Aorta (tissue), 5 donors: ENCODE measurements at regions not wholly inside any gene's neighbourhood (a gene's known extent, or its start where the extent isn't known, plus 50 kb on each side); places are given as distances from the start of the nearest gene placed in this dataset.

Experiments
- ATAC-seq: fragments of 200-7000 bp; cut with Tn5 transposase; one replicate; pipeline ENCODE4 v1.9.1; 2022; ENCODE audit warnings: moderate library complexity; ENCODE audit not compliant: low FRiP score
- DNase-seq, 2 donors: peaks; one replicate each; pipeline ENCODE4 v3.0.0-alpha.2; 2020
- H3K27ac ChIP-seq, 2 donors: one replicate each; pipeline ENCODE4 v1.5.1; 2013; ENCODE audit warnings: low read length in 2 of 2, mild to moderate bottlenecking in 2 of 2, moderate library complexity in 2 of 2, control low read depth in 1 of 2, inconsistent platforms in 1 of 2, low read depth in 1 of 2
- H3K27me3 ChIP-seq, 2 donors: one replicate each; pipeline ENCODE4 v1.6.1; 2013; ENCODE audit warnings: control low read depth in 1 of 2, low read length in 1 of 2, mild to moderate bottlenecking in 1 of 2, moderate library complexity in 1 of 2; ENCODE audit not compliant: insufficient read depth in 2 of 2, control insufficient read depth in 1 of 2
- H3K36me3 ChIP-seq, 2 donors: one replicate each; pipeline ENCODE4 v1.6.1; 2013; ENCODE audit warnings: control low read depth in 1 of 2, low read length in 1 of 2, mild to moderate bottlenecking in 1 of 2; ENCODE audit not compliant: insufficient read depth in 2 of 2, control insufficient read depth in 1 of 2
- H3K4me1 ChIP-seq, 2 donors: one replicate each; pipeline ENCODE4 v1.6.1; 2013; ENCODE audit warnings: low read length in 2 of 2, control low read depth in 1 of 2, mild to moderate bottlenecking in 1 of 2, moderate library complexity in 1 of 2; ENCODE audit not compliant: insufficient read depth in 2 of 2, control insufficient read depth in 1 of 2
- H3K4me3 ChIP-seq, 2 donors: one replicate each; pipeline ENCODE4 v1.5.1; 2013; ENCODE audit warnings: low read length in 2 of 2, control low read depth in 1 of 2, mild to moderate bottlenecking in 1 of 2
- H3K9me3 ChIP-seq: one replicate; pipeline ENCODE4 v1.6.1; 2013; ENCODE audit warnings: mild to moderate bottlenecking, low read length; ENCODE audit not compliant: control insufficient read depth
- WGBS, 2 donors: extraction: QIAGEN DNeasy Blood & Tissue Kit; methylation state at CpG; one replicate each; pipeline ENCODE4 v1.1.7; 2013; 5-methylcytosine and 5-hydroxymethylcytosine counted together
- intact Hi-C, 2 donors: fragments of 100-400 bp; cut with DNase I; formaldehyde crosslinking; loops; one replicate each; pipeline versions ENCODE4 v1.14.2 to v1.15.0; 2022
- donor health status: healthy with polysubstance abuse.
- donor health status: Bipolar disorder and iron deficiency.
- donor health status: DM: no; HTN: no; CAD: no.
- donor health status: DM: no; HTN: no; CAD: no.
- donor health status: DM: yes; HTN: yes; CAD: no.

GRCh38 chr2:216292886-216293301 lies 79.4 kb downstream of the MARCHF4 start:
- H3K4me3 ChIP-seq: no peak overlapping the region
- intact Hi-C loops: no loop called here
- no peaks in the 10 kb centered on the region for H3K27me3 ChIP-seq
- H3K27ac ChIP-seq: no peak overlapping the region
- no peaks in the 10 kb centered on the region for H3K36me3 ChIP-seq
- no peak for DNase-seq
- H3K9me3 ChIP-seq: no peaks in the 10 kb centered on the region
- no peak for ATAC-seq
- WGBS, 2 donors: 22 to 23% methylated on average over 5 of the region's 5 CpGs
- no peaks in the 10 kb centered on the region for H3K4me1 ChIP-seq

DNA sequence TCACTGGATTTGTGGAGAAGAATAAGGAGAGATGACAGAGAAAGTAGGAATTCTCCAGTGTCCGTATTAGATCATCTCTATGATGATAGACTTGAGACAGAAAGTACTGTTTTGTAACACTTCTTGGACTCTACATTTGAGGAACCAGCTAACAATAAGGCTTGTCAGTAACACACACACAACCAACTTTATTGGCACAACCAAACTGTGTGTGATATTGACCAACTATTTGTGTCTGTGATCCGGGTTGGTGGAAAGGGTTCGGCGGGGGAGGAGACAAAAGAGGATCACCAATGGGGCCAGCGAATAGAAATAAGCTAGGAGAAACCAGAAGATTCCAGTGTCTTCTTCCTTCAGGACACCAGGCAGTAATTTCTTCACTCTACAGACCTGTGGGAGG lies 79.8 kb downstream of the MARCHF4 start:
- intact Hi-C loops: no loop called here
- no peaks in the 10 kb centered on the region for H3K27me3 ChIP-seq
- no peaks in the 10 kb centered on the region for H3K36me3 ChIP-seq
- H3K4me1 ChIP-seq: no peaks in the 10 kb centered on the region
- DNase-seq (no peak), ATAC-seq (no peak)
- WGBS, 2 donors: 95 to 99% methylated on average over 5 of the region's 5 CpGs
- H3K4me3 ChIP-seq: no peak overlapping the region
- H3K9me3 ChIP-seq: no peaks in the 10 kb centered on the region
- H3K27ac ChIP-seq: no peak overlapping the region

- WGBS, 2 donors: 5 to 9% methylated on average over 2 of the region's 2 CpGs
- intact Hi-C loops: no loop called here
Measured at GRCh38 chr2:216289470-216289869, 82.8 kb downstream of the MARCHF4 start.

DNA sequence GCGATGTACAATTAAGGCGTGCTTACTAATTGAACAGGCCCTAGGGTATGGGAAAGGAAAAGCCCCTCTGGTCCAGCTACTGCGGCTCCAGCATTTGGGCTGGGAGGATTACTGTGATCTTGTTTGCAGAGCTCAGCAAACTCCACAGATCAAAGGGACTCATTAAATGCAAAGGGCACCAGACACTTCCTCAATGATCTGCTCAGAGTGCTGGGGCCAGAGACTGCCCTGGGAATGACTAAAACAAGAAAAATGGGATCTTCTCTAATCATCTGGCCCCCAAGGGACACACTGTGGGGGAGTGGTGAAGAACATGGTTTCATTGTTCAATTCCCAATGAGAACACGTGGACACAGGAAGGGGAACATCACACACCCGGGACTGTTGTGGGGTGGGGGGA lies 85.0 kb downstream of the MARCHF4 start:
- intact Hi-C loops: no loop called here
- no peak for DNase-seq
- WGBS, 2 donors: 60 to 63% methylated on average over 5 of the region's 5 CpGs
- Histone ChIP-seq H3K27me3 (no peaks in the 10 kb centered on the region), H3K27ac (no peak overlapping the region), H3K36me3 (no peaks in the 10 kb centered on the region), H3K4me1 (no peaks in the 10 kb centered on the region), H3K9me3 (no peaks in the 10 kb centered on the region), H3K4me3 (no peak overlapping the region)
- no peak for ATAC-seq

More at GRCh38 chr2:216289470-216289869, 82.8 kb downstream of the MARCHF4 start:
- Histone ChIP-seq H3K4me1 (no peaks in the 10 kb centered on the region), H3K4me3 (no peak overlapping the region), H3K36me3 (no peaks in the 10 kb centered on the region), H3K27me3 (no peaks in the 10 kb centered on the region), H3K27ac (no peak overlapping the region), H3K9me3 (no peaks in the 10 kb centered on the region)
- no peak for DNase-seq
- no peak for ATAC-seq

DNA sequence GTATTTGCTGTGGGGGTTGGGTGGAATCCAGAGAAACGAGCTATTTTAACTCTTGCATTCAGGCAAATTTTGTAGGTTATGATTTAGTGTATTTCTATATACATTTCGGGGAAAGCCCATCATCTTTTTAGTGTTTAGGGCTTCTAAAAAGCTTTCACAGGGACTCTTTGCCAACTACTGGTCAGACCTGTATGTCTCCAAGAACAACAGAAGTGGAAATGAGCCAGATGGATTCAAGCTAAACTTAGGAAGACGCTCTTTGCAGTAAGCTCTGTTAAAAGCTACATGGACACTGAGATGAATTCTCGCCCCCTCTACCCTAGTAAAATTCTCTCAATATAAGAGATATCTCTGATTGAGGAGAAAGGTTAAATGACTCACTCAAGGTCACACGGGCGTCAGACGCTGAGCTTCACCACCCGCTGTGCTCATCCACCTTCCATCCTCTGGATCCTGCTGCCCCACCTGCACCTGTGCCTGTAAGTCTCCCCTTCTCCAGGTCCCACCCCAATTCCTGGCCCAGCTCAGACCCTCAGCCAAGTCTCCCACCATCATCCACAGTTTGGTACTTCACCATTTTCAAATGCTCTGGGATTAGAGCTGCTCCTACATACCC lies 85.6 kb downstream of the MARCHF4 start:
- no peaks in the 10 kb centered on the region for H3K27me3 ChIP-seq
- no peak overlapping the region for H3K4me3 ChIP-seq
- no peaks in the 10 kb centered on the region for H3K4me1 ChIP-seq
- no peak for ATAC-seq
- H3K36me3 ChIP-seq: no peaks in the 10 kb centered on the region
- H3K9me3 ChIP-seq: no peaks in the 10 kb centered on the region
- no peak for DNase-seq
- intact Hi-C loops: no loop called here
- H3K27ac ChIP-seq: no peak overlapping the region
- 42 to 45% methylated on average over 8 of the region's 8 CpGs for WGBS, 2 donors

DNA sequence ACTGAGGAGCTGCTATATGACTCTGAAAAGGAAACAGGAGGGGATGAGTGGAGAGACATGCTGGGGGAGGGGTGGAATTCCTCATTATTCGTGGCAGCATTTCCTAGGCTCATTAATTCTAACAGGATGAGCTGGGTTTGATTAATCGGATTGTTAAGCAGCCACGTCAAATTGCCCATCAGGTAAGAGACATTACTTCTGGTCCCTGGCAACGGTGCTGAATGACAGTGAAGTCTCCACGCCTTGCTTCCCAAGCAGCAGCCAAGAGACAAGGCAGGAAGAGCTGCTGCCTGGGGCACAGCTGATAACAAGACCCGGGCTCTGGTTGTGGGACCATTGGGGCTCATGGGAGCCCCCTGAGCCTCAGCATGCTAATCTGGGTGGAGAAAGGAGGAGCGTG lies 86.6 kb downstream of the MARCHF4 start:
- H3K4me3 ChIP-seq: no peak overlapping the region
- intact Hi-C loops: no loop called here
- WGBS, 2 donors: 61 to 68% methylated on average over 7 of the region's 7 CpGs
- H3K27me3 ChIP-seq: no peaks in the 10 kb centered on the region
- ATAC-seq: no peak
- DNase-seq: no peak
- no peaks in the 10 kb centered on the region for H3K36me3 ChIP-seq
- H3K4me1 ChIP-seq: no peaks in the 10 kb centered on the region
- no peaks in the 10 kb centered on the region for H3K9me3 ChIP-seq
- no peak overlapping the region for H3K27ac ChIP-seq

GRCh38 chr2:216284708-216285107 lies 87.6 kb downstream of the MARCHF4 start:
- H3K9me3 ChIP-seq: no peaks in the 10 kb centered on the region
- no peak overlapping the region for H3K4me3 ChIP-seq
- H3K4me1 ChIP-seq: no peaks in the 10 kb centered on the region
- no peaks in the 10 kb centered on the region for H3K36me3 ChIP-seq
- no peak overlapping the region for H3K27ac ChIP-seq
- ATAC-seq (no peak), DNase-seq (no peak)
- 95 to 96% methylated on average over 3 of the region's 3 CpGs for WGBS, 2 donors
- intact Hi-C loops: no loop called here
- H3K27me3 ChIP-seq: no peaks in the 10 kb centered on the region

- no peaks in the 10 kb centered on the region for H3K9me3 ChIP-seq
- no peaks in the 10 kb centered on the region for H3K27me3 ChIP-seq
- H3K4me3 ChIP-seq: no peak overlapping the region
- no peaks in the 10 kb centered on the region for H3K36me3 ChIP-seq
- DNase-seq (no peak), ATAC-seq (no peak)
- intact Hi-C loops: no loop called here
- H3K4me1 ChIP-seq: no peaks in the 10 kb centered on the region
- 85 to 89% methylated on average over 11 to 12 of the region's 12 CpGs for WGBS, 2 donors
- H3K27ac ChIP-seq: no peak overlapping the region
Measured at GRCh38 chr2:216283038-216283900, 89.0 kb downstream of the MARCHF4 start.

DNA sequence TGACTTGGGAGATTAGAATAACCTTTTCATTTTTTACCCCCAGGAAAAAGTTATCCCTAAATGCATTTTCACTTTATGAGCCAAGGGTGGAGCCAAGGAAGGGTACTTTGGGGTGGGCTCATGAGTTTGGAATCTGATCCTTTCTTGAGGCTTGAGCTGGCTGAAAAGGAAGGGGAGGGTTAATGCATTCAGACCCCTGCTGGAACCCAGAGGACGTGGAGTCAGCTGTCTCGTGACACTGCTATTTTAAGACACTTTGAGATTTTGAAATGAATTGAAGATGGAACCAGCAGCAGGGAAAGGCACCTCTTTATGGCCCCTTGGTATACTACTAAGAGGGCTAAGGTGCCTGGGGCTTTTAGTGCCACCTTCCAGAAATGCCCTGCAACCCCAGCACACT lies 90.4 kb downstream of the MARCHF4 start:
- no peaks in the 10 kb centered on the region for H3K27me3 ChIP-seq
- no peak overlapping the region for H3K27ac ChIP-seq
- H3K9me3 ChIP-seq: no peaks in the 10 kb centered on the region
- H3K4me1 ChIP-seq: no peaks in the 10 kb centered on the region
- no peak for ATAC-seq
- DNase-seq: no peak
- H3K4me3 ChIP-seq: no peak overlapping the region
- 52 to 55% methylated on average over 2 of the region's 2 CpGs for WGBS, 2 donors
- no peaks in the 10 kb centered on the region for H3K36me3 ChIP-seq
- intact Hi-C loops: no loop called here
